ENCODE measurements at regions not wholly inside any gene's neighbourhood (a gene's known extent, or its start where the extent isn't known, plus 50 kb on each side); places are given as distances from the start of the nearest gene placed in this dataset.

DNA sequence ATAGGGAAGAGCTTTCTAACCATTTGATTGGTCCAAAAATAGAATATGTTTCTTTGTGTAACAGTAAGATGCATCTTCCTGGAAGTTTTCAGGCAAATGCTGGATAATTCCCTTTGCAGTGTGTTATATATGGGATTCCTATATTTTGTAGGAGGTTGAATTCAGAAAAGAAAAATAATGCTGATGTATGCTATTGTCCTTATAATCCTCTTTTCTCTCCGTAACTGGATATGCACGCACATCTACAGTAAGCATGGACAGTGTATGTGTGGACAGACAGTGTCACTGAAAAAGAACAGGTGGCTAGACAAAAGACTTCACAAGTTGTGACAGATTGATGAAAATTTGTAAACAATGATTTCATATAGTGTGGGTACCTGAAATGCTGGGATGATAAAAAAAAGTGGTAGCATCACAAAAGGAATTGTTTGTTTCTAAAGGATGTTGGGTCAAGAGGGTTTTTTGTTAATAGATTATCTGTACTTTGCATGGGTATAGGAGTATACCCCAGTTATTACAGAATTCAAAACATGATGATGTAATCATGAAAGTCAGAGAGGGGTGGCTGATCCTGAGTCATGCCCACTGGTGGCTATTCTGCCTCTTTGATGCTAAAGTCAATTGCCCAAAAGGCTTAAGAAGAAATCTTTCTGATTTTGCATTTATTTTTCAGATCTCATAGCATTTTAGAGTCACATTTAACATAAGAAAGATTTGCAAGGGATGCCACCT, 160.7 kb upstream of the TMTC1 start:
- H3K4me3 ChIP-seq (ENCODE audit: low read depth, low read length), result no peak overlapping the region
- TF ChIP-seq, protein P1, sequence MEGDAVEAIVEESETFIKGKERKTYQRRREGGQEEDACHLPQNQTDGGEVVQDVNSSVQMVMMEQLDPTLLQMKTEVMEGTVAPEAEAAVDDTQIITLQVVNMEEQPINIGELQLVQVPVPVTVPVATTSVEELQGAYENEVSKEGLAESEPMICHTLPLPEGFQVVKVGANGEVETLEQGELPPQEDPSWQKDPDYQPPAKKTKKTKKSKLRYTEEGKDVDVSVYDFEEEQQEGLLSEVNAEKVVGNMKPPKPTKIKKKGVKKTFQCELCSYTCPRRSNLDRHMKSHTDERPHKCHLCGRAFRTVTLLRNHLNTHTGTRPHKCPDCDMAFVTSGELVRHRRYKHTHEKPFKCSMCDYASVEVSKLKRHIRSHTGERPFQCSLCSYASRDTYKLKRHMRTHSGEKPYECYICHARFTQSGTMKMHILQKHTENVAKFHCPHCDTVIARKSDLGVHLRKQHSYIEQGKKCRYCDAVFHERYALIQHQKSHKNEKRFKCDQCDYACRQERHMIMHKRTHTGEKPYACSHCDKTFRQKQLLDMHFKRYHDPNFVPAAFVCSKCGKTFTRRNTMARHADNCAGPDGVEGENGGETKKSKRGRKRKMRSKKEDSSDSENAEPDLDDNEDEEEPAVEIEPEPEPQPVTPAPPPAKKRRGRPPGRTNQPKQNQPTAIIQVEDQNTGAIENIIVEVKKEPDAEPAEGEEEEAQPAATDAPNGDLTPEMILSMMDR (IDR thresholded peaks at IDR 0.05; ENCODE audit: insufficient read depth, low read depth, low read length), result no peak
- no peak for DNase-seq (ENCODE audit: low read depth)

DNA sequence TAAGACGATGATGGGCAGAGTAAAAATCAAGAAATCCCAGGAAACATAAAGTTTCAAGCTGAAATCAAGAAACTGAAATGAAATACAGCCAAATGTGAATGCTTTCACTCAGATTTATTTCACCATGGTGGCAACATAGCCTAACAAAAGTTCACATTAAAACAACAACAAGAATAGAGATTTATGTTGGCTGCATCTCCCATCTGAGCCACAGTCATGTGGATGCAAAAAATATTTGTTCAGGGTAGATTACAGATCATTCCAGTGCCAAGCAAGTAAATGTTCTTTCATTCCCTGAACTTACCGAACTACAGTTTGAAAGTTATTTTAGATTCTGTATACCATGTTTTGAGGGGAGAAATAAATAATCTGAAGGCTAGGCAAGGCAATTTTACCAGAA, 159.9 kb upstream of the TMTC1 start:
- TF ChIP-seq, protein P1 (IDR thresholded peaks at IDR 0.05; ENCODE audit: insufficient read depth, low read depth, low read length), result no peak
- no peak overlapping the region for H3K4me3 ChIP-seq (ENCODE audit: low read depth, low read length)
- no peak for DNase-seq (ENCODE audit: low read depth)

DNA sequence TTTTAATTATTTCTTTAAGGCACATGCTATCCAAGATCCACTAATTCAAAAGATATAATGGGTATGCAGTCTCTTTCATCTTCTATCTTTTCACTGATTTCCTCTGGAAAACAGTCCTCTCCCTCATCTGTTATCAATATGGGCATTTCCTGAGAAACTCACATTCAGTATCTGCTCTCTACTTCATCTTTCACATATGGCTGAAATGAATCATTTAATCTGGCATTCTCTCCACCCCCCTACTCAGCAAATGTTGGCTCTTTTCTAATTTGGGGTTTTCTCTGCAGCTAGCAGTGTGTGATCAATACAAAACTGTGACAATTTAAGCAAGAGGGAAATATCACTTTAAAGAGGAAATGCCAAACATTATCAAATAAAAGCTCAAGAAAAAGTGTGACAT, 157.1 kb upstream of the TMTC1 start:
- TF ChIP-seq, protein P1 (IDR thresholded peaks at IDR 0.05; ENCODE audit: insufficient read depth, low read depth, low read length), result no peak
- DNase-seq (ENCODE audit: low read depth), result no peak
- no peak overlapping the region for H3K4me3 ChIP-seq (ENCODE audit: low read depth, low read length)

DNA sequence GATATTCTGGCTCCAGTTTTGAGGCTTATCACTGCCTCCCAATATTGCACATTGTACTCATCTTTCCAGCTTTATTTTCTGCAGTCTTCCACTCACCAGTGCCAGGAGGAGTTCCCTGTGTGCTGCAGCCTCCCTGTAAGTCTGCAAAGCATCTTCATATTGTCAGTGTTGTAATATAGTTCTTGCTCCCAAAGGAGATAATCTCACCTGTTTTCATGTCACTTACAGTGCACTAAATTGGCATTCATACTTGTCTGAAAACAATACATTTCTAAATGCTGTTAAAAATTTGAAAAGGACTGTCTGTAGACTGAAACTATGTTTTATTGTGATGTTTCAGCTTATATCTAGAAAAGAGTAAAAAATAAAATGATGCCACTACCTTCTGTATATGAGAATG, 146.8 kb upstream of the TMTC1 start:
- no peak for DNase-seq (ENCODE audit: low read depth)
- TF ChIP-seq, protein P1 (IDR thresholded peaks at IDR 0.05; ENCODE audit: insufficient read depth, low read depth, low read length), result no peak
- H3K4me3 ChIP-seq (ENCODE audit: low read depth, low read length), result no peak overlapping the region

DNA sequence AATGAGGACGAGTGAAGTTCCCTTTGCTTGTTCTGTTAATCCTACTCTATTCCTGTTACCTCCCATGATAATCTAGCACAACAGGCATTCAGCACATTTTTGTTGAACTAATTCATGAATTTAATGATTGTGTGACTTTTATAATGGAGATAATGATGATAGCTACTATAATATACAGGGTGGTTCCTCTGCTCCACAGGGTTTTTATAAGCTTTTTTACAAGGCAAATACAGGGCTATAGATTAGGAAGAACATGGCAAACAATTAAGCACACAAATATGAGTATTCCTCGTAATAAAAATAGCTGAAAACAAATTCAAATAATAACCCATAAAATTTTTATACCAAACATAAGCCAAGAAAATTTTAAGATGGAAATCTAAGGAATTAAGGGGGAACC, 145.6 kb upstream of the TMTC1 start:
- H3K4me3 ChIP-seq (ENCODE audit: low read depth, low read length), result no peak overlapping the region
- TF ChIP-seq, protein P1 (IDR thresholded peaks at IDR 0.05; ENCODE audit: insufficient read depth, low read depth, low read length), result no peak
- no peak for DNase-seq (ENCODE audit: low read depth)

DNA sequence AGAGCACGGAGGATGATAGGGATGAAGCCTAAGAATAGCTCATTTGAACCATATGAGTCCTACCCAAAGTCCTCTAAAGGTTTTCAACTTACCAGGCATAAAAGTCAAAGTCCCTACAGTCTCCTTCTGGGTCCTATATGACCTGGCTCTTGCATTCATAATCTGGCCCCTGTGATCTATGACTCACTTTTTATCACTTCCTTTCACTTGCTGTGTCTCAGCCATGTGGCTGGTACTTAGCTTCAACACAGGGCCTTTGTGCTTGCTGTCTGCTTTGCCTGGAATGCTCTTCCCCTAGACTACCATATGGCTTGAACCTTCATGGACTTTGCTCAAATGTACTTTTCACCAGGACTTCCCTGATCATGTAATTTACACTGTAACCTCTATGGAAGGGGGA, 137.6 kb upstream of the TMTC1 start:
- peak; percentile 57 for DNase-seq (ENCODE audit: low read depth)
- TF ChIP-seq, protein P1 (IDR thresholded peaks at IDR 0.05; ENCODE audit: insufficient read depth, low read depth, low read length), result no peak
- no peak overlapping the region for H3K4me3 ChIP-seq (ENCODE audit: low read depth, low read length)

DNA sequence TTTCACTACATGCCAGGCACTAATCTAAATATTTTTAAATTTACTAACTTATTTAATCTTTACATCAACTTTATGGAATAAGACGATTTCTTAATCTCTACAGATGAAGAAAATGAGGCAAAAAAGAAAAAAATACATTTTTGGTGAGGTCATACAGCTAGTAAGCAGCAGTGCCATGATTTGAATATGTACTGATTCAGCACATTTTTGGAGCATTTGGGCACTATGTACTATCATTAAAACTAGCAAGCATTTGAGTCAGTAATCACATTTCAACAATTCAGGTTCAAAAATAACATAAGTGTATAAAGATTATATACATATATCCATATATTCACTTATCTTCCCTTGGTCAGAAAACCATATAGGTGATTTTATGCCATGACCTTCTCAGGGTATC, 124.4 kb upstream of the TMTC1 start:
- TF ChIP-seq, protein P1 (IDR thresholded peaks at IDR 0.05; ENCODE audit: insufficient read depth, low read depth, low read length), result no peak
- H3K4me3 ChIP-seq (ENCODE audit: low read depth, low read length), result no peak overlapping the region
- DNase-seq (ENCODE audit: low read depth), result no peak
